Astrocyte (in vitro differentiated cells and primary cell): ENCODE measurements at regions not wholly inside any gene's neighbourhood (a gene's known extent, or its start where the extent isn't known, plus 50 kb on each side); places are given as distances from the start of the nearest gene placed in this dataset.

Experiments
- DNase-seq: peaks from one replicate; pipeline ENCODE4 v3.0.0-alpha.2; 2010; ENCODE audit warnings: low read depth
- FAIRE-seq: peaks from 2 replicates; lab custom pipeline; 2011; peaks lifted over from hg19 to GRCh38; lab: Jason Lieb, UNC
- H2AFZ ChIP-seq: 2 replicates; pipeline ENCODE4 v1.6.0; 2012; ENCODE audit warnings: low read depth, low read length, inconsistent platforms
- H3K27ac ChIP-seq: 2 replicates; pipeline ENCODE4 v1.5.1; 2011; ENCODE audit warnings: low read depth, low read length, inconsistent platforms
- H3K27me3 ChIP-seq: 2 replicates; pipeline ENCODE4 v1.6.0; 2011; ENCODE audit warnings: low read length, inconsistent platforms; ENCODE audit not compliant: insufficient read depth
- H3K36me3 ChIP-seq: 2 replicates; pipeline ENCODE4 v1.5.1; 2011; ENCODE audit warnings: low read length, inconsistent platforms; ENCODE audit not compliant: insufficient read depth
- H3K4me1 ChIP-seq: 2 replicates; pipeline ENCODE4 v1.5.1; 2011; ENCODE audit warnings: low read length, inconsistent platforms; ENCODE audit not compliant: insufficient read depth
- H3K4me2 ChIP-seq: 2 replicates; pipeline ENCODE4 v1.6.0; 2012; ENCODE audit warnings: low read length, inconsistent platforms
- H3K4me3 ChIP-seq: 2 replicates; pipeline ENCODE4 v1.5.1; 2011; ENCODE audit warnings: low read depth, mild to moderate bottlenecking, low read length, inconsistent platforms; ENCODE audit not compliant: insufficient read depth
- H3K79me2 ChIP-seq: 2 replicates; pipeline ENCODE4 v1.6.0; 2012; ENCODE audit warnings: mild to moderate bottlenecking, low read length, inconsistent platforms; ENCODE audit not compliant: insufficient read depth
- H3K9ac ChIP-seq: 2 replicates; pipeline ENCODE4 v1.6.0; 2012; ENCODE audit warnings: mild to moderate bottlenecking, low read length, inconsistent platforms
- H3K9me3 ChIP-seq: 2 replicates; pipeline ENCODE4 v1.5.1; 2012; ENCODE audit warnings: low read depth, mild to moderate bottlenecking, low read length, inconsistent platforms; ENCODE audit not compliant: insufficient read depth
- H4K20me1 ChIP-seq: 2 replicates; pipeline ENCODE4 v1.6.0; 2012; ENCODE audit warnings: low read length, inconsistent platforms; ENCODE audit not compliant: insufficient read depth
- H3K27ac Mint-ChIP-seq: one replicate; pipeline ENCODE4 v1.8.0; 2021; ENCODE audit warnings: mild to moderate bottlenecking, mixed read lengths; ENCODE audit not compliant: unreplicated experiment
- H3K27me3 Mint-ChIP-seq: one replicate; pipeline ENCODE4 v1.8.0; 2021; ENCODE audit warnings: low read depth, mixed read lengths; ENCODE audit not compliant: unreplicated experiment
- H3K36me3 Mint-ChIP-seq: one replicate; pipeline ENCODE4 v1.8.0; 2021; ENCODE audit warnings: low read depth, mixed read lengths; ENCODE audit not compliant: unreplicated experiment
- H3K4me1 Mint-ChIP-seq: one replicate; pipeline ENCODE4 v1.8.0; 2021; ENCODE audit warnings: low read depth, mixed read lengths; ENCODE audit not compliant: unreplicated experiment
- H3K4me3 Mint-ChIP-seq: one replicate; pipeline ENCODE4 v1.8.0; 2021; ENCODE audit warnings: mild to moderate bottlenecking, moderate library complexity, mixed read lengths; ENCODE audit not compliant: unreplicated experiment
- H3K9me3 Mint-ChIP-seq: one replicate; pipeline ENCODE4 v1.8.0; 2021; ENCODE audit warnings: mild to moderate bottlenecking, mixed read lengths; ENCODE audit not compliant: unreplicated experiment
- EZH2 ChIP-seq: IDR thresholded peaks from 2 replicates; pipeline ENCODE4 v1.6.1; 2012; ENCODE audit warnings: mild to moderate bottlenecking, low read length, inconsistent platforms; ENCODE audit not compliant: insufficient read depth
- TF ChIP-seq, protein P1 (sequence below): IDR thresholded peaks from 2 replicates; pipeline ENCODE4 v1.5.1; 2011; ENCODE audit warnings: low read depth, mild to moderate bottlenecking, inconsistent platforms, low read length, moderate library complexity; ENCODE audit not compliant: insufficient read depth

DNA sequence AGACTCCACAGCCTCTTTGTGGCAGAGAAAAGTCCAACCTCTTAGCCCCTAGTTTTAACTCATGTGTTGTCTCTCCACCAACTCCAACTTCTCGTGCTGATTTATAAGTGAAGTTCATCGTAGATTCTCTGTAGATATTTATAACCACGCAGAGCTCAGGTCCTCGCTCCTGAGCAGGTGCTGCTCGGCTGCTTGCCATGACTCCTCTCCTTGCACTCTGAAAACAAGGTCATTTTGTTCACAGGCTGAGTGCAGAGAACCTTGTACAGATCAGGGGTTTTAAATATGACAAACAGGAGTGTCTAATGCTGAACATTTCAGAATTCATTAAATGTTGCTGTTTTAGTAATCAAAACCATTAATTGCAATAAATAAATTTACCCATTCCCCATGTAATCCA, 330.8 kb upstream of the GYPC start:
- no peak overlapping the region for H3K27ac Mint-ChIP-seq
- H3K27me3 Mint-ChIP-seq, result peaks cover 5% of the 10 kb centered on the region
- Histone ChIP-seq H3K79me2 (no peaks in the 10 kb centered on the region), H3K36me3 (no peaks in the 10 kb centered on the region), H3K9ac (no peak overlapping the region), H4K20me1 (no peaks in the 10 kb centered on the region), H2AFZ (no peak overlapping the region), H3K27ac (no peak overlapping the region), H3K4me1 (no peaks in the 10 kb centered on the region), H3K27me3 (no peaks in the 10 kb centered on the region), H3K9me3 (peaks cover 5% of the 10 kb centered on the region), H3K4me2 (no peak overlapping the region), H3K4me3 (no peak overlapping the region)
- no peak for DNase-seq
- H3K36me3 Mint-ChIP-seq, result no peaks in the 10 kb centered on the region
- no peaks in the 10 kb centered on the region for H3K9me3 Mint-ChIP-seq
- no peak overlapping the region for H3K4me3 Mint-ChIP-seq
- H3K4me1 Mint-ChIP-seq, result no peaks in the 10 kb centered on the region
- no peak for FAIRE-seq
- TF ChIP-seq EZH2, result no peak
- TF ChIP-seq, protein P1, sequence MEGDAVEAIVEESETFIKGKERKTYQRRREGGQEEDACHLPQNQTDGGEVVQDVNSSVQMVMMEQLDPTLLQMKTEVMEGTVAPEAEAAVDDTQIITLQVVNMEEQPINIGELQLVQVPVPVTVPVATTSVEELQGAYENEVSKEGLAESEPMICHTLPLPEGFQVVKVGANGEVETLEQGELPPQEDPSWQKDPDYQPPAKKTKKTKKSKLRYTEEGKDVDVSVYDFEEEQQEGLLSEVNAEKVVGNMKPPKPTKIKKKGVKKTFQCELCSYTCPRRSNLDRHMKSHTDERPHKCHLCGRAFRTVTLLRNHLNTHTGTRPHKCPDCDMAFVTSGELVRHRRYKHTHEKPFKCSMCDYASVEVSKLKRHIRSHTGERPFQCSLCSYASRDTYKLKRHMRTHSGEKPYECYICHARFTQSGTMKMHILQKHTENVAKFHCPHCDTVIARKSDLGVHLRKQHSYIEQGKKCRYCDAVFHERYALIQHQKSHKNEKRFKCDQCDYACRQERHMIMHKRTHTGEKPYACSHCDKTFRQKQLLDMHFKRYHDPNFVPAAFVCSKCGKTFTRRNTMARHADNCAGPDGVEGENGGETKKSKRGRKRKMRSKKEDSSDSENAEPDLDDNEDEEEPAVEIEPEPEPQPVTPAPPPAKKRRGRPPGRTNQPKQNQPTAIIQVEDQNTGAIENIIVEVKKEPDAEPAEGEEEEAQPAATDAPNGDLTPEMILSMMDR, result no peak

DNA sequence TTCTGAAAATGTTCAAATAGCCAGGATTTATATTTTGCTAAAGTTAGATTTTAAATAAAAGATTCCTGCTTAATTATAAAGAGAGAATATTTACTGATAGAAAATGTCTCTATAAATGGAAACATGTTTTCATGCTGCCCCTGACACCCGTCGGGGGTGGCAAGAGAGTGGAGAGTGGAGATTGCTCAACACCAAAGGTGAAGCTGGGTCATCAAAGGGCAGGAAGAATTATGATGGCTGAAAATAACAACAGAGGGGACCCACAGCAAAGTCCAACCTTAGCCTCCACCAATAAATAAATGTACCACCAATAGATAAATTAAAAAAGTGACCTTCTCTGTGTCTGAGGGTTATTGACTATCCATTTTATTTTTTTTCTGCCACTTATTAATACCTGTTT, 326.8 kb upstream of the GYPC start:
- Histone ChIP-seq H3K4me3 (no peak overlapping the region), H3K4me2 (no peak overlapping the region), H3K9ac (no peak overlapping the region), H3K79me2 (no peaks in the 10 kb centered on the region), H4K20me1 (no peaks in the 10 kb centered on the region), H3K27ac (no peak overlapping the region), H3K27me3 (no peaks in the 10 kb centered on the region), H3K36me3 (no peaks in the 10 kb centered on the region), H2AFZ (no peak overlapping the region), H3K4me1 (no peaks in the 10 kb centered on the region), H3K9me3 (peaks cover 2% of the 10 kb centered on the region)
- Mint-ChIP-seq H3K4me1 (no peaks in the 10 kb centered on the region), H3K27me3 (peaks cover 3% of the 10 kb centered on the region), H3K27ac (no peak overlapping the region), H3K4me3 (no peak overlapping the region), H3K9me3 (peaks cover 8% of the 10 kb centered on the region), H3K36me3 (no peaks in the 10 kb centered on the region)
- TF ChIP-seq, protein P1, result no peak
- DNase-seq, result no peak
- no peak for FAIRE-seq

DNA sequence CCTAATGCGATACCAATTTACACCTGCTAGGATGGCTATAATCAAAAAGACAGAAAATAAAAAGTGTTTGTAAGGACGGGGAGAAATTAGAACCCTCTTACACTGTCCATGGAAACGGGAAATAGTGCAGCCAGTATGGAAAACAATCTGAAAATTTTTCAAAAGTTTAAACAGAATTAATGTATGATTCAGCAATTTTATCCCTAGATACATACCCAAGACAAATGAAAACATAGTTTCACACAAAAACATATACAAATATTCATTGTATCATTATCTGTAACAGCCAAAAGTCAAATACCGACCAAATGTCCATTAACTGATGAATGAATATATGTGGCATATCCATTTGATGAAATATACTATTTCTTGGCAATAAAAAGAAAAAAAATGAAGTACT, 313.5 kb upstream of the GYPC start:
- H3K4me1 Mint-ChIP-seq, result no peaks in the 10 kb centered on the region
- H3K36me3 Mint-ChIP-seq, result no peaks in the 10 kb centered on the region

More for the DNA sequence above, 313.5 kb upstream of the GYPC start:
- Histone ChIP-seq H2AFZ (no peak overlapping the region), H3K79me2 (no peaks in the 10 kb centered on the region), H3K27me3 (no peaks in the 10 kb centered on the region), H3K4me1 (no peaks in the 10 kb centered on the region), H3K36me3 (no peaks in the 10 kb centered on the region), H3K27ac (no peak overlapping the region), H3K4me3 (no peak overlapping the region), H3K4me2 (no peak overlapping the region), H3K9ac (no peak overlapping the region), H3K9me3 (peaks cover 4% of the 10 kb centered on the region), H4K20me1 (no peaks in the 10 kb centered on the region)
- H3K9me3 Mint-ChIP-seq, result peaks cover 2% of the 10 kb centered on the region
- DNase-seq, result no peak
- H3K4me3 Mint-ChIP-seq, result no peak overlapping the region
- TF ChIP-seq, protein P1, result no peak
- no peak for TF ChIP-seq EZH2
- no peak overlapping the region for H3K27ac Mint-ChIP-seq
- no peak for FAIRE-seq
- H3K27me3 Mint-ChIP-seq, result no peaks in the 10 kb centered on the region
